IMR-90 (cell line): ENCODE measurements at regions not wholly inside any gene's neighbourhood (a gene's known extent, or its start where the extent isn't known, plus 50 kb on each side); places are given as distances from the start of the nearest gene placed in this dataset.

ENCODE experiments used
- ATAC-seq: fragments of 200-7000 bp; cut with Tn5 transposase; 2 replicates; pipeline ENCODE4 v1.9.1; 2020; ENCODE audit warnings: low read depth, mild to moderate bottlenecking, moderate library complexity
- BruUV-seq: library from RNA; stranded (reverse); fragments of 400-500 nt; replicated peaks from 2 replicates; lab custom pipeline; 2021; lab: Mats Ljungman, UMichigan
- CTCF ChIA-PET: fragments of 300-600 bp; formaldehyde crosslinking; extraction: SDS; loops from one replicate; lab custom pipeline; 2021; ENCODE audit warnings: antibody characterized with exemption; lab: Yijun Ruan, JAX
- POLR2A ChIA-PET: fragments of 300-600 bp; sonication (Branson Sonifier 250); formaldehyde crosslinking; loops from one replicate; lab custom pipeline; 2022; ENCODE audit warnings: antibody characterized with exemption; ENCODE audit not compliant: unreplicated experiment; lab: Charles Lee
- DNase-seq: peaks from one replicate; pipeline ENCODE4 v3.0.0; 2013
- H2AFZ ChIP-seq: replicated peaks from 2 replicates; pipeline ENCODE3; 2013; ENCODE audit warnings: low read length, mild to moderate bottlenecking; ENCODE audit not compliant: poor library complexity
- H2AK5ac ChIP-seq: 2 replicates; pipeline ENCODE4 v1.6.1; 2013; ENCODE audit warnings: low read depth, low read length, inconsistent platforms
- H2AK9ac ChIP-seq: replicated peaks from 2 replicates; pipeline ENCODE3; 2013; ENCODE audit warnings: mild to moderate bottlenecking, low read depth, low read length, moderate library complexity; ENCODE audit not compliant: poor library complexity
- H2BK120ac ChIP-seq: 2 replicates; pipeline ENCODE4 v1.6.1; 2013; ENCODE audit warnings: low read depth, low read length, inconsistent platforms
- H2BK15ac ChIP-seq: 3 replicates; pipeline ENCODE4 v1.6.1; 2013; ENCODE audit warnings: low read depth, low read length, inconsistent platforms
- H2BK20ac ChIP-seq: 2 replicates; pipeline ENCODE4 v1.6.1; 2013; ENCODE audit warnings: low read depth, mild to moderate bottlenecking, inconsistent platforms, low read length, moderate library complexity
- H2BK5ac ChIP-seq: 2 replicates; pipeline ENCODE4 v1.6.1; 2013; ENCODE audit warnings: mild to moderate bottlenecking, low read depth, low read length, inconsistent platforms; ENCODE audit not compliant: poor library complexity, severe bottlenecking
- H3K14ac ChIP-seq: replicated peaks from 2 replicates; pipeline ENCODE4 v1.6.1; 2013; ENCODE audit warnings: low read depth, low read length, inconsistent platforms
- H3K18ac ChIP-seq: 2 replicates; pipeline ENCODE4 v1.6.1; 2013; ENCODE audit warnings: low read depth, low read length, control low read depth
- H3K23ac ChIP-seq: 2 replicates; pipeline ENCODE4 v1.6.1; 2013; ENCODE audit warnings: low read depth, low read length, inconsistent platforms
- H3K27ac ChIP-seq: 2 replicates; pipeline ENCODE4 v1.5.1; 2013; ENCODE audit warnings: mild to moderate bottlenecking, control low read depth, low read length; ENCODE audit not compliant: insufficient read depth
- H3K27me3 ChIP-seq: 2 replicates; pipeline ENCODE4 v1.6.1; 2013; ENCODE audit warnings: low read length; ENCODE audit not compliant: control insufficient read depth, insufficient read depth
- H3K36me3 ChIP-seq: 2 replicates; pipeline ENCODE4 v1.6.1; 2013; ENCODE audit warnings: low read length, mixed read lengths; ENCODE audit not compliant: control insufficient read depth, insufficient read depth
- H3K4ac ChIP-seq: 2 replicates; pipeline ENCODE4 v1.6.1; 2013; ENCODE audit warnings: low read depth, low read length, inconsistent platforms
- H3K4me1 ChIP-seq: 2 replicates; pipeline ENCODE4 v1.6.1; 2013; ENCODE audit warnings: low read length, mixed read lengths; ENCODE audit not compliant: control insufficient read depth, insufficient read depth
- H3K4me2 ChIP-seq: 2 replicates; pipeline ENCODE4 v1.6.1; 2013; ENCODE audit warnings: low read depth, mild to moderate bottlenecking, control low read depth, low read length, moderate library complexity
- H3K4me3 ChIP-seq: 2 replicates; pipeline ENCODE4 v1.5.1; 2013; ENCODE audit warnings: low read depth, mild to moderate bottlenecking, control low read depth, low read length, moderate library complexity; ENCODE audit not compliant: insufficient read depth
- H3K56ac ChIP-seq: 2 replicates; pipeline ENCODE4 v1.6.1; 2013; ENCODE audit warnings: low read length, inconsistent platforms; ENCODE audit not compliant: insufficient read depth; ENCODE audit errors: extremely low read depth
- H3K79me1 ChIP-seq, 2 experiments: 2 replicates each; pipeline ENCODE4 v1.6.1; 2013; ENCODE audit warnings: low read length in 2 of 2, inconsistent platforms in 1 of 2, low read depth in 1 of 2
- H3K9ac ChIP-seq: 2 replicates; pipeline ENCODE4 v1.6.1; 2013; ENCODE audit warnings: low read depth, low read length, control low read depth
- H3K9me1 ChIP-seq: 2 replicates; pipeline ENCODE4 v1.6.1; 2013; ENCODE audit warnings: low read length, inconsistent platforms; ENCODE audit not compliant: insufficient read depth
- H3K9me3 ChIP-seq: 2 replicates; pipeline ENCODE4 v1.6.1; 2013; ENCODE audit warnings: low read length; ENCODE audit not compliant: control insufficient read depth, insufficient read depth
- H4K20me1 ChIP-seq: 2 replicates; pipeline ENCODE4 v1.6.1; 2013; ENCODE audit warnings: low read length, inconsistent platforms; ENCODE audit not compliant: insufficient read depth
- H4K5ac ChIP-seq: 2 replicates; pipeline ENCODE4 v1.6.1; 2013; ENCODE audit warnings: mild to moderate bottlenecking, low read depth, low read length, control low read depth
- H4K8ac ChIP-seq, 2 experiments: 2 replicates each; pipeline ENCODE4 v1.6.1; 2013; ENCODE audit warnings: low read depth in 2 of 2, low read length in 2 of 2, control low read depth in 1 of 2, inconsistent platforms in 1 of 2
- H4K91ac ChIP-seq: 2 replicates; pipeline ENCODE4 v1.6.1; 2013; ENCODE audit warnings: low read depth, low read length, inconsistent platforms; ENCODE audit not compliant: insufficient read depth
- BHLHE40 ChIP-seq: fragments of 150-350 bp; IDR thresholded peaks from 2 replicates; pipeline ENCODE4 v1.6.1; 2016; ENCODE audit warnings: mild to moderate bottlenecking, low read depth, low read length
- CHD1 ChIP-seq: IDR thresholded peaks from 2 replicates; pipeline ENCODE4 v1.6.1; 2012; ENCODE audit warnings: low read depth, low read length, improper control_type of control experiment
- CTCF ChIP-seq: conservative IDR thresholded peaks from 2 replicates; pipeline ENCODE4 v1.5.1; 2012; ENCODE audit warnings: mild to moderate bottlenecking, low read depth, low read length, improper control_type of control experiment
- ELK1 ChIP-seq: fragments of 150-350 bp; IDR thresholded peaks from 2 replicates; pipeline ENCODE4 v1.6.1; 2016; ENCODE audit warnings: low read depth, mild to moderate bottlenecking, low read length, moderate library complexity, borderline replicate concordance
- MAFK ChIP-seq: IDR thresholded peaks from 2 replicates; pipeline ENCODE4 v1.6.1; 2012; ENCODE audit warnings: low read depth, low read length, improper control_type of control experiment
- MAZ ChIP-seq: IDR thresholded peaks from 2 replicates; pipeline ENCODE4 v1.6.1; 2012; ENCODE audit warnings: low read depth, mild to moderate bottlenecking, low read length, improper control_type of control experiment, moderate library complexity, borderline replicate concordance
- MXI1 ChIP-seq: IDR thresholded peaks from 2 replicates; pipeline ENCODE4 v1.6.1; 2012; ENCODE audit warnings: low read depth, mild to moderate bottlenecking, low read length, moderate library complexity, borderline replicate concordance
- NFE2L2 ChIP-seq: fragments of 150-350 bp; IDR thresholded peaks from 2 replicates; pipeline ENCODE4 v1.6.1; 2016; ENCODE audit warnings: low read depth, mild to moderate bottlenecking, low read length
- POLR2A ChIP-seq: IDR thresholded peaks from 2 replicates; pipeline ENCODE4 v1.6.1; 2012; ENCODE audit warnings: mild to moderate bottlenecking, low read depth, low read length
- RAD21 ChIP-seq: IDR thresholded peaks from 2 replicates; pipeline ENCODE4 v1.6.1; 2012; ENCODE audit warnings: low read length, improper control_type of control experiment
- RCOR1 ChIP-seq: IDR thresholded peaks from 2 replicates; pipeline ENCODE4 v1.6.1; 2012; ENCODE audit warnings: mild to moderate bottlenecking, low read length, improper control_type of control experiment; ENCODE audit not compliant: insufficient replicate concordance
- RFX5 ChIP-seq: IDR thresholded peaks from 2 replicates; pipeline ENCODE4 v1.8.0; 2012; ENCODE audit warnings: low read depth, mild to moderate bottlenecking, low read length, moderate library complexity
- SMC3 ChIP-seq: fragments of 150-350 bp; IDR thresholded peaks from 2 replicates; pipeline ENCODE4 v1.6.1; 2016; ENCODE audit warnings: low read depth, mild to moderate bottlenecking, antibody characterized with exemption, low read length, moderate library complexity
- USF2 ChIP-seq: fragments of 150-350 bp; IDR thresholded peaks from 2 replicates; pipeline ENCODE4 v1.6.1; 2017; ENCODE audit warnings: mild to moderate bottlenecking, antibody characterized with exemption, low read length, low read depth
- WGBS, 2 experiments: methylation state at CpG; one replicate each; pipeline versions ENCODE4 v1.1.5 to v1.1.7; 2013; ENCODE audit warnings: missing lambda C conversion rate in 2 of 2; ENCODE audit not compliant: insufficient read length in 1 of 2; ENCODE audit errors: extremely low coverage in 2 of 2; 5-methylcytosine and 5-hydroxymethylcytosine counted together
- dilution Hi-C: fragments of 300-500 bp; cut with HindIII; formaldehyde crosslinking; loops from one replicate; pipeline ENCODE4 v1.14.3; 2018; ENCODE audit warnings: low sequenced_read_pairs; ENCODE audit not compliant: unreplicated experiment
- in situ Hi-C: fragments of 300-500 bp; cut with MboI; formaldehyde crosslinking; loops from 3 replicates; pipeline ENCODE4 v1.14.3; 2019; ENCODE audit warnings: low sequenced_read_pairs, inconsistent platforms, mixed read lengths
- intact Hi-C: fragments of 100-400 bp; cut with micrococcal nuclease; formaldehyde crosslinking; loops from 2 replicates; pipeline ENCODE4 v1.10.0; 2022

GRCh38 chr21:43328958-43329691 lies 97.8 kb downstream of the SIK1 start:
- Histone ChIP-seq H3K9me3 (no peaks in the 10 kb centered on the region), H3K4me1 (peaks cover 19% of the 10 kb centered on the region), H2AFZ (no peak overlapping the region), H4K91ac (no peak overlapping the region; the same call in 1 of the 2 replicates), H3K18ac (no peak overlapping the region), H3K27me3 (peaks cover 2% of the 10 kb centered on the region; the same call in 1 of the 2 replicates), H2AK9ac (no peak overlapping the region), H3K4ac (no peak overlapping the region), H2BK15ac (no peak overlapping the region), H3K4me3 (no peak overlapping the region), H3K14ac (no peak overlapping the region), H3K9me1 (peaks cover 15% of the 10 kb centered on the region), H2AK5ac (peak overlapping the region; percentile 24; the same call in 1 of the 2 replicates), H3K4me2 (no peak overlapping the region), H3K27ac (no peak overlapping the region), H4K8ac (no peak overlapping the region), H3K36me3 (no peaks in the 10 kb centered on the region), H3K56ac (no peak overlapping the region), H2BK5ac (no peak overlapping the region), H3K9ac (no peak overlapping the region), H2BK120ac (no peak overlapping the region), H3K23ac (no peak overlapping the region), H4K20me1 (no peaks in the 10 kb centered on the region), H3K79me1 (peaks cover 0 to 8% of the 10 kb centered on the region in 2 experiments; a peak in 2 of 4 replicates), H2BK20ac (no peak overlapping the region; the same call in 1 of the 2 replicates), H4K5ac (no peak overlapping the region)
- WGBS, 2 experiments, result 58% methylated on average over 15 of the region's 22 CpGs; no CpG with 5 or more reads in 1 of the 2 experiments
- no peak for ATAC-seq
- dilution Hi-C loops (no loop called here), intact Hi-C loops (no loop called here), in situ Hi-C loops (loop anchor here (10.0 kb wide), 1 partner anchor 316 kb away; no protein-coding TSS in a partner anchor)
- DNase-seq, result no peak
- ChIA-PET CTCF (no interaction called here), POLR2A (no interaction called here)
- BruUV-seq, result no TSS peak
- TF ChIP-seq CHD1 (no peak), MXI1 (no peak), POLR2A (no peak; the same call in 1 of the 2 replicates), CTCF (no peak), NFE2L2 (no peak), ELK1 (no peak), RAD21 (no peak), MAFK (no peak), SMC3 (no peak), USF2 (no peak), RCOR1 (no peak), MAZ (no peak), RFX5 (no peak), BHLHE40 (no peak)
